GM06990 (cell line): ENCODE measurements at regions not wholly inside any gene's neighbourhood (a gene's known extent, or its start where the extent isn't known, plus 50 kb on each side); places are given as distances from the start of the nearest gene placed in this dataset.

Experiments
- DNase-seq: peaks from one replicate; pipeline ENCODE4 v3.0.0-alpha.2; 2011; ENCODE audit not compliant: insufficient read length; ENCODE audit errors: extremely low read depth
- H3K27me3 ChIP-seq: replicated peaks from 2 replicates; pipeline ENCODE4 v1.6.0; 2011; ENCODE audit warnings: low read length; ENCODE audit not compliant: control insufficient read depth, insufficient read depth
- H3K36me3 ChIP-seq: 2 replicates; pipeline ENCODE4 v1.5.1; 2011; ENCODE audit warnings: low read length; ENCODE audit not compliant: control insufficient read depth, insufficient read depth
- H3K4me3 ChIP-seq: replicated peaks from 2 replicates; pipeline ENCODE4 v1.5.1; 2011; ENCODE audit warnings: low read depth, mild to moderate bottlenecking, control low read depth, low read length
- CTCF ChIP-seq: IDR thresholded peaks from 2 replicates; pipeline ENCODE4 v1.5.1; 2011; ENCODE audit warnings: low read length, control low read depth, mild to moderate bottlenecking, inconsistent platforms; ENCODE audit not compliant: insufficient read depth, poor library complexity, severe bottlenecking

- H3K4me3 ChIP-seq, result no peak overlapping the region
- H3K36me3 ChIP-seq, result no peaks in the 10 kb centered on the region
- H3K27me3 ChIP-seq, result no peaks in the 10 kb centered on the region
- TF ChIP-seq CTCF, result no peak
- no peak for DNase-seq
Measured at GRCh38 chr1:102071451-102071850, 74.7 kb upstream of the OLFM3 start.

- no peak for TF ChIP-seq CTCF
Measured at GRCh38 chr1:102050556-102050955, 53.8 kb upstream of the OLFM3 start.

GRCh38 chr1:102047724-102048123, 51.0 kb upstream of the OLFM3 start:
- no peaks in the 10 kb centered on the region for H3K36me3 ChIP-seq
- no peak for TF ChIP-seq CTCF
- no peak for DNase-seq

More at GRCh38 chr1:102050556-102050955, 53.8 kb upstream of the OLFM3 start:
- H3K36me3 ChIP-seq, result no peaks in the 10 kb centered on the region
- no peaks in the 10 kb centered on the region for H3K27me3 ChIP-seq
- no peak for DNase-seq
- H3K4me3 ChIP-seq, result no peak overlapping the region

More at GRCh38 chr1:102047724-102048123, 51.0 kb upstream of the OLFM3 start:
- no peaks in the 10 kb centered on the region for H3K27me3 ChIP-seq
- no peak overlapping the region for H3K4me3 ChIP-seq
